HepG2 (cell line): ENCODE measurements at regions not wholly inside any gene's neighbourhood (a gene's known extent, or its start where the extent isn't known, plus 50 kb on each side); places are given as distances from the start of the nearest gene placed in this dataset.
A peak's percentile ranks its signal among the peaks of the same experiment; 100 is the strongest.
"Not testable (repeated sequence)": the region's sequence is repeated elsewhere in the genome, so short reads cannot be mapped to it uniquely, and the experiment has no call there.

Source experiments
- ATAC-seq: fragments of 200-7000 bp; cut with Tn5 transposase; 3 replicates; pipeline ENCODE4 v1.9.1; 2020; ENCODE audit warnings: mild to moderate bottlenecking, moderate library complexity
- BruUV-seq: library from RNA; stranded (reverse); fragments of 400-500 nt; replicated peaks from 2 replicates; lab custom pipeline; 2021; lab: Mats Ljungman, UMichigan
- CTCF ChIA-PET: fragments of 300-600 bp; formaldehyde crosslinking; extraction: SDS; loops from one replicate; lab custom pipeline; 2021; ENCODE audit warnings: low total read pairs, inconsistent platforms, low intra/inter-chr PET ratio; lab: Yijun Ruan, JAX
- POLR2A ChIA-PET: fragments of 350-600 bp; sonication (Branson Sonifier 250); formaldehyde crosslinking; loops from one replicate; lab custom pipeline; 2020; ENCODE audit warnings: antibody characterized with exemption, inconsistent platforms; lab: Yijun Ruan, JAX
- DNase-seq: peaks from one replicate; pipeline ENCODE4 v3.0.0-alpha.2; 2015; ENCODE audit warnings: low spot score
- FAIRE-seq: peaks from 3 replicates; lab custom pipeline; 2011; peaks lifted over from hg19 to GRCh38; lab: Jason Lieb, UNC
- H2AFZ ChIP-seq: one replicate; pipeline ENCODE4 v1.6.1; 2011; ENCODE audit warnings: low read length, inconsistent platforms
- H3K27ac ChIP-seq: fragments of 300-600 bp; 3 replicates; pipeline ENCODE4 v1.8.0; 2011; ENCODE audit warnings: mixed run types, mild to moderate bottlenecking, mixed read lengths, low read length, inconsistent platforms; ENCODE audit not compliant: insufficient read depth; ENCODE audit errors: extremely low read length
- H3K27me3 ChIP-seq, 2 experiments: fragments of 200-600 bp in 1 of 2; 2 replicates in 1 of 2; 3 replicates in 1 of 2; pipeline versions ENCODE4 v1.6.0 to v1.8.0; 2011; ENCODE audit warnings: low read length in 2 of 2, mild to moderate bottlenecking in 2 of 2, moderate library complexity in 2 of 2, inconsistent platforms in 1 of 2; ENCODE audit not compliant: insufficient read depth in 2 of 2, control insufficient read depth in 1 of 2
- H3K36me3 ChIP-seq, 2 experiments: fragments of 200-600 bp in 1 of 2; replicated peaks in 1 of 2; 2 replicates in 1 of 2; 3 replicates in 1 of 2; pipeline versions ENCODE4 v1.5.1 to v1.8.0; 2011; ENCODE audit warnings: low read length in 2 of 2, inconsistent platforms in 1 of 2; ENCODE audit not compliant: insufficient read depth in 2 of 2, control insufficient read depth in 1 of 2
- H3K4me1 ChIP-seq: 2 replicates; pipeline ENCODE4 v1.5.1; 2012; ENCODE audit warnings: low read length, inconsistent platforms; ENCODE audit not compliant: insufficient read depth
- H3K4me2 ChIP-seq: 2 replicates; pipeline ENCODE4 v1.6.0; 2011; ENCODE audit warnings: low read depth, low read length, inconsistent platforms
- H3K4me3 ChIP-seq, 3 experiments: fragments of 200-600 bp in 1 of 3; sonication (generic), shearing (Covaris generic) in 1 of 3; replicated peaks in 1 of 3; 2 replicates each; pipeline ENCODE4 v1.5.1; 2011 to 2016; ENCODE audit warnings: low read length in 3 of 3, inconsistent platforms in 2 of 3, low read depth in 2 of 3, mild to moderate bottlenecking in 2 of 3, control low read depth in 1 of 3, mixed read lengths in 1 of 3; ENCODE audit not compliant: insufficient read depth in 1 of 3
- H3K79me2 ChIP-seq: one replicate; pipeline ENCODE4 v1.6.1; 2011; ENCODE audit warnings: low read length, inconsistent platforms; ENCODE audit not compliant: insufficient read depth
- H3K9ac ChIP-seq: 2 replicates; pipeline ENCODE4 v1.6.0; 2011; ENCODE audit warnings: mild to moderate bottlenecking, low read depth, low read length, inconsistent platforms; ENCODE audit not compliant: insufficient read depth
- H3K9me3 ChIP-seq: 2 replicates; pipeline ENCODE4 v1.5.1; 2012; ENCODE audit warnings: mild to moderate bottlenecking, low read length
- H4K20me1 ChIP-seq: 2 replicates; pipeline ENCODE4 v1.6.0; 2011; ENCODE audit warnings: inconsistent platforms, mild to moderate bottlenecking, low read length, moderate library complexity; ENCODE audit not compliant: insufficient read depth
- FOXK2 ChIP-seq: fragments of 450-650 bp; IDR thresholded peaks from 2 replicates; pipeline ENCODE4 v1.6.1; 2016
- IKZF1 ChIP-seq: fragments of 450-650 bp; IDR thresholded peaks from 2 replicates; pipeline ENCODE4 v1.7.1; 2016
- NONO ChIP-seq, 2 experiments: fragments of 450-650 bp in 1 of 2; sonication (generic) in 1 of 2; formaldehyde crosslinking in 1 of 2; IDR thresholded peaks in 1 of 2; conservative IDR thresholded peaks in 1 of 2; 2 replicates each; pipeline versions ENCODE4 v1.6.1 to v1.8.0; 2017 to 2022; ENCODE audit warnings: mild to moderate bottlenecking in 1 of 2, missing genetic modification reagents in 1 of 2, moderate library complexity in 1 of 2
- ZBTB40 ChIP-seq, 2 experiments: fragments of 450-650 bp in 1 of 2; sonication (generic) in 1 of 2; formaldehyde crosslinking in 1 of 2; IDR thresholded peaks; 2 replicates each; pipeline versions ENCODE4 v1.6.1 to v1.8.0; 2016 to 2022; ENCODE audit warnings: antibody characterized with exemption in 1 of 2, mild to moderate bottlenecking in 1 of 2, missing genetic modification reagents in 1 of 2
- WGBS: methylation state at CpG from one replicate; pipeline ENCODE4 v1.1.6; 2017; ENCODE audit warnings: low lambda C conversion rate; 5-methylcytosine and 5-hydroxymethylcytosine counted together
- in situ Hi-C: cut with HindIII; loops from 2 replicates; pipeline ENCODE4 v1.10.0; 2017; ENCODE audit warnings: low pct_unique_long_range_greater_than_20kb; ENCODE audit not compliant: extremely low pct_ligation_motif_present
- intact Hi-C: fragments of 100-400 bp; cut with micrococcal nuclease; formaldehyde crosslinking; loops from one replicate; pipeline ENCODE4 v1.10.0; 2022; ENCODE audit not compliant: unreplicated experiment

DNA sequence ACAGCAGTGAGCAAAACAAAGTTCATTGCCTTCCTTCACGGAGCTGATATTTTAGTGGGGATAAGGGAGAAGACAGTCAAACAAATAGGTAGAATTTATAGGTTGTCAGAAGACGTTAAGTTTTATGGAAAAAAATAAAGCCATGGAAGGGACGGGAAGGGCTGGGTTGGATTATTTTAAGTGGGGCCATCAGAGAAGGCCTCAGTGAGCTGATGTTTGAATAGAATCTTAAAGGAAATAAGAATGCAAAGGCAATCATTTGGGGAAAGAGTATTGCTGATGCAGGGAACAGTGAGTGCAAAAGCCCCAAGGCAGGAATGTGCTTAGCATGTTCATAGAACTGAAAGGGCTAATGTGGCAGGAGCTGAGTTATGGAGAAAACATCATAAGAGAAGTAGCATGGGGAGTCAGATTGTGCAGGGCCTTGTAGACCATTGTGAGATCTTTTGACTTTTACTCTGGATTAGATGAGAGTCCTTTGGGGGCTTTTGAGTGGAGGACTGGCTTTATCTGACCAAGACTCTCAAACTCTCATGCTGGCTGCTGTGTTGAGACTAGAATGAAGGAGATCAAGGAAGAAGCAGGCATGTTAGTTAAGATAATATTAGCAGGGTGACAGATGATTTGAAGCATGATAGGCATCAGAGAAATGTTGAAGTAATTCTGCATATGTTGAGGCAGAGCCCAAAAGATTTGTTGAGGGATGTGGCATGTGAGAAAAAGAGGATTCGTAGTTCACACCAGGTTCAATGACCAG lies 104.5 kb upstream of the TPTE start:
- BruUV-seq; H3K36me3 ChIP-seq; H3K79me2 ChIP-seq; DNase-seq; H3K4me1 ChIP-seq; H3K27me3 ChIP-seq; H3K4me2 ChIP-seq; H3K9ac ChIP-seq; H3K4me3 ChIP-seq; POLR2A ChIA-PET; H2AFZ ChIP-seq; FAIRE-seq; intact Hi-C loops; CTCF ChIA-PET; H3K27ac ChIP-seq; in situ Hi-C loops; H4K20me1 ChIP-seq; TF ChIP-seq ZBTB40 (CRISPR knock-in tag; IDR thresholded peaks at IDR 0.05); NONO (CRISPR knock-in tag; conservative IDR thresholded peaks at IDR 0.05): not testable (repeated sequence)
- WGBS = 5% methylated on average over 4 of the region's 4 CpGs
- ATAC-seq = peak; percentile 24; the same call in 2 of the 3 replicates
- H3K9me3 ChIP-seq = peaks cover 98% of the 10 kb centered on the region
- TF ChIP-seq ZBTB40 (IDR thresholded peaks at IDR 0.05) (peak; percentile 15; the same call in 1 of the 2 replicates), FOXK2 (0 out of 2 replicates have a peak, but pooled peaks have one; percentile 27), NONO (IDR thresholded peaks at IDR 0.05) (0 out of 2 replicates have a peak, but pooled peaks have one; percentile 79), IKZF1 (0 out of 2 replicates have a peak, but pooled peaks have one; percentile 48)
